Hypothalamus (tissue), 51 donors: ENCODE measurements at regions not wholly inside any gene's neighbourhood (a gene's known extent, or its start where the extent isn't known, plus 50 kb on each side); places are given as distances from the start of the nearest gene placed in this dataset.

Experiments
- DNase-seq, 51 donors: peaks; one replicate each; lab custom pipeline; 2025; lab: John Stamatoyannopoulos, UW

DNA sequence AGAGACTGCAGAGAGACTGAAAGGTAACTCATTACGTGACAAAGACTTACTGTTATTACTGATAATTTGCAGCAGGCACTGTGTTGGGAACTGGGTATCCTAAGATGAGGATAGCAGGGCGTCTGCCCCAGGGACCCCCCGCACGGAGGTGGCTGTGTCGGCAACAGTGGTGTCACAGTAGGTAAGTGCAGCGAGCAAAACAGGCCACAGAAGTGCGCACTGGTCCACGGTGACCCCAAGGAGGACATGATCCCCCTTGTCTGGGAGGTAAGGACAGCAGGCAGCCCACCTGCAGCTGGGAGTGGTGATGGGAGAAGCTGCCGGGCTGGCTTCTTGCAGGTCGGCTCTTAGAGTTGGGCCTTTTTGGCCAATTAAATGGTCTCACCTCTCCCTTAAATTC lies 82.9 kb downstream of the FAM43A start:
- no peak for DNase-seq

- DNase-seq = peak in 50 of 51 donors; percentile 18 to 97 (median 80)
Measured at GRCh38 chr3:194769020-194769643, 83.4 kb downstream of the FAM43A start.

- peak in 1 of 51 donors; percentile 32 for DNase-seq
Measured at GRCh38 chr3:194772241-194773000, 86.7 kb downstream of the FAM43A start.

GRCh38 chr3:194773216-194773615 lies 87.5 kb downstream of the FAM43A start:
- DNase-seq = no peak

DNA sequence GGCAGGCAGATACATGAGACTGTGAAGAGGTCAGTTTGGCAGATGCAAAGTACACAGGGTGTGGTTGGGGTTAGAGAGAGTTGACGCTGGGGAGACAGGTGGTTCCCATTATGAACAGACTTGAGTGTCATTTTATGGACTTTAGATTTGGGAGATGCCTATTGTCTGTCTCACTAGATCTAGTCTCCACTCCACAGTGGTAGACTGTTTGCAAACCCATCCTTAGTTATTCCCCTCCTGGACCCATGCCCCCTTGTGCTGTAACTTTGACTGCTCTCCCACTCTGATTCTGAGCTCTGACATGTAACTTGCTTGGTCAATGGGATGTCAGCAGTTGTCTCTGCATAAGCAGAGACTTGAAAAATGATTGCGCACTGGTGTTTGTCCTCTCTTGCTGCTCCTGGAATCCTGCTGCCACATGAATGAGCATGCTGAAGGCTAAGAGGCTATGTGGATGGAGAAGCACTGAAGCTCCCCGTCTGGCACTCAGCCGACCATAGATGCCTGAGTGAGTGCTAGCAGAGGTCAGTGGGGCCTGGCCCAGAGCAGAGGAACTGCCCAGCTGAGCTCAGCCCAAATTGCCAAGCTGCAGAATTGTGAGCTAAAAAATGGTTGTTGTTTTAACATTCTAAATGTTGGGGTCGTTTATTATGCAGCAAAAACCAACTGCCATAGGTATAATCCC lies 88.2 kb downstream of the FAM43A start:
- no peak for DNase-seq

DNA sequence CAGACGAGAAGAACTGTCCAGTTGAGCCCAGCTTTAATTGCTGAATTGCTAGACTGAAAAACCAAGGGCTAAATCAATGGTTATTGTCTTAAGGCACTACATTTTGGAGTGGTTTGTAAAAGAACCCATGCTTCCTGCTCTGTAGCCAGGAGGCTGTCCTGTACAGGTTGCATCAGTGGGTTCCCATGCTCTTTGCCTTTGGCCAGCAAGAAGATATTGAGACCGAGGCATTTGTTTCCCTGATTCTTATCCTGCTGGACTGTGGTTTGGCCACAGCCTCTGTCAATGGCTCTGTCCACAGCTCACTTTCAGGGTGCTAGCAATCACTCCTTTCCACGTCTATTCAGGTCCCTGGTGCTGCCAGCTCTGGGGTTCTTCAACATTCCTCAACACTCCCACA lies 89.6 kb downstream of the FAM43A start:
- no peak for DNase-seq

DNA sequence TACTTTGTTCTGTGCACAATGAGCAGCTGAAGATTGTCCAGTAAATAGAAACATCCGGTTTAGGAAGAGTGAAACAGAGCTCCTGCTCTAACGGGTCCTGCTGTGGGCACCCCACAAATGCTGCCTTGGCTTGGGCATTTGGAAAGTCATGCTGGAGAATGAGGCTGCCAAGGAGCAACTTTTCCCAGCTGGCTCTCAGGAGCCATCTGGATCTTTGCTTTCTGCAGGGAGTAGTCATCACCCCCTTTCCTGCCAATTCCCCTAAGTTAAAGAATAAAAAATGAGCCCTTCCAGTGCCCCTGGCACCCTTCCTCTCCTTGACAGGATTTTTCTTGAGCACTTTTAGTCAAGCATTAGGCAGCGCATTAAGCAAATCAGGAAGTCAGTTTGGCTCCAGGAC lies 90.0 kb downstream of the FAM43A start:
- DNase-seq = no peak

DNA sequence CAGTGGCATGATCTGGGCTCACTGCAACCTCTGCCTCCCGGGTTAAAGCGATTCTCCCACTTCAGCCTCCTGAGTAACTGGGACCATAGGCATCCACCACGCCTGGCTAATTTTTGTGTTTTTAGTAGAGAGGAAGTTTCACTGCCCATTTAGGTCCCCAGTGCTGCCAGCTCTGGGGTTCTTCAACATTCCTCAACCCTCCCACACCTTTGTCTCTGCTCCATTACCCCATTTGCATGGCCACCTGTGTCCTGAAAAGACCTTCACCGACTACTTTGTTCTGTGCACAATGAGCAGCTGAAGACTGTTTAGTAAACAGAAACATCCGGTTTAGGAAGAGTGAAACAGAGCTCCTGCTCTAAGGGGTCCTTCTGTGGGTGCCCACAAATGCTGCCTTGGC lies 92.0 kb downstream of the FAM43A start:
- no peak for DNase-seq

- no peak for DNase-seq
Measured at GRCh38 chr3:194779729-194780224, 94.1 kb downstream of the FAM43A start.

GRCh38 chr3:194780706-194781105 lies 95.0 kb downstream of the FAM43A start:
- DNase-seq = no peak

DNA sequence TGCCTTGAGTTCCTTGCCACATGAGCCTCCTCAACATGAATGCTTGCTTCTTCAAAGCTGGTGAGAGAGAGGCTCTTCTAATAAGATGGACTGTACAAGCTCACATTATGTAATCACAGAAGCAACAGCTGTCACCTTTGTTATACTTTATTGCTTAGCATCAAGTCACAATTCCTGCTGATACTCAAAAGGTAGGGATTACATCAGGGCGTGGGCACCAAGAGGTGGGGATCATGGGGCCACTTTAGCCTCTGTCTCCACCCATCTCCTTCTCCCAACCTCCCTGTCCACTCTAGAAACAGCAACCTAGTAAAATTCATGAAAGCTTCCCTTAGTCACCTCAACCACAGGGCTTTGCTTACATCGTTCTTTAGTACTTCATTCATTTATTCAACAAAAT lies 95.9 kb downstream of the FAM43A start:
- DNase-seq = no peak

- no peak for DNase-seq
Measured at GRCh38 chr3:194782698-194783404, 97.2 kb downstream of the FAM43A start.

DNA sequence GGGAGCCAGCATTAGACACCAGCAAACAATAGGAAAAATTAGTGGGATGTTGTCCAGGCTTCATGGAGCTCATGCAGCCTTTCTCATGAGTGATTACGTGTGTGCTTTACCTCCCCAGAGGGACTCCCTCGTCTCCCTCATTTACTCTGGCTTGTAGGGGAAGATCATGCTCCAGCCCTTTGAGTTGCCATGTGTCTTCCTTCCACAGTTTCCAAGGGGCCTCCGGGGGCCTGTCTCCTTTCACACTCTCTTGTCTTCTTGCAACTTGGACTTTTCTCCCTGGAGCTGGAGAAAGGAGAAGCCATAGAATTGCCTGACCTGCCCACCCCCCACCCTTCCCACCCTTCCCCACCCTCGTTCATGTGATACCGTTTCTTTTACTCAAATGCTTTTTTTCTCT lies 98.7 kb downstream of the FAM43A start:
- DNase-seq = no peak

- DNase-seq = no peak
Measured at GRCh38 chr3:194785315-194785714, 99.6 kb downstream of the FAM43A start.

DNA sequence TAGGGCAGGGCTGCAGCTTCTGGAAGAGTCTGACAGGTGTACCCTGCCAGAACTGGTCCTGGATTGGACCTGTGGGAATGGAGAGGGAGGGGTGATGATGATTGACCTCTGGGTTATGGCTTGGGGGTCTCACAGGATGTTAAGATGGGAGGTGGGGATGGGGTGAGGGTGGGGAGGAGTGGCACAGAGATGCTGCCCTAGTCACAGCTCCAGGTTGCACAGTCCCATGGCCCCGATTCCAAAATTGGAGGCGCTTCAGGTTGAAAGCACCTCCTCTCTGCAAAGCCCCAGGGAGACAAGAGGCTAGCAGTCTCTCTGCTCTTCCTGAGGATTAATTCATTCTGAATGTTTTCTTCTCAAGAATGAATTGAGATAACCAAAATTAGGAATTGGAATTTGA lies 101.4 kb downstream of the FAM43A start:
- DNase-seq = no peak

GRCh38 chr3:194787650-194788049 lies 102.0 kb downstream of the FAM43A start:
- no peak for DNase-seq

DNA sequence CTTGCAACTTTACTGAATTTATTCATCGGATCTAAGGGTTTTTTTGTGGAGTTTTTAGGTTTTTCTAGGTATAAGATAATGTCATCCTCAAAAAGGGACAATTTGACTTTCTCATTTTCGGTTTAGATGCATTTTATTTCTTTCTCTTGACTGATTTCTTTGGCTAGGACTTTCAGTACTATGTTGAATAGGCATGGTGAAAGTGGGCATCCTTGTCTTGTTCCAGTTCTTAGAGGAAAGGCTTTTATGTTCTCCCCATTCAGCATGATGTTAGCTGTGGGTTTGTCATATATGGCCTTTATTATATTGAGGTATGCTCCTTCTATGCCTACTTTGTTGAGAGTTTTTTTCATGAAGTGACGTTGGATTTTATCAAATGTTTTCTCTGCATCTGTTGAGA lies 106.7 kb downstream of the FAM43A start:
- DNase-seq = no peak

- no peak for DNase-seq
Measured at GRCh38 chr3:194797555-194798250, 112.0 kb downstream of the FAM43A start.

- no peak for DNase-seq
Measured at GRCh38 chr3:194798486-194798885, 112.8 kb downstream of the FAM43A start.

- no peak for DNase-seq
Measured at GRCh38 chr3:194800002-194800401, 114.3 kb downstream of the FAM43A start.
